HG03280 (cell line): ENCODE measurements at regions not wholly inside any gene's neighbourhood (a gene's known extent, or its start where the extent isn't known, plus 50 kb on each side); places are given as distances from the start of the nearest gene placed in this dataset.
"Not testable (repeated sequence)": the region's sequence is repeated elsewhere in the genome, so short reads cannot be mapped to it uniquely, and the experiment has no call there.

Experiments used
- ATAC-seq: cut with Tn5 transposase; IDR thresholded peaks from one replicate; pipeline ENCODE4 v1.9.1; 2021; ENCODE audit warnings: mild to moderate bottlenecking, moderate library complexity; ENCODE audit not compliant: unreplicated experiment

GRCh38 chr2:37802211-37802752 lies 122.8 kb upstream of the RMDN2 start:
- no peak for ATAC-seq

- no peak for ATAC-seq
These were observed 122.1 kb upstream of the RMDN2 start for GRCh38 chr2:37802899-37803379.

- ATAC-seq: not testable (repeated sequence)
These were observed 119.1 kb upstream of the RMDN2 start for GRCh38 chr2:37806004-37806403.

GRCh38 chr2:37809525-37809924 lies 115.6 kb upstream of the RMDN2 start:
- ATAC-seq: no peak

- ATAC-seq: no peak
These were observed 115.0 kb upstream of the RMDN2 start for GRCh38 chr2:37809931-37810570.

GRCh38 chr2:37812414-37812813 lies 112.7 kb upstream of the RMDN2 start:
- no peak for ATAC-seq

GRCh38 chr2:37812941-37813730 lies 112.0 kb upstream of the RMDN2 start:
- ATAC-seq: no peak

- ATAC-seq: no peak
These were observed 109.1 kb upstream of the RMDN2 start for GRCh38 chr2:37816036-37816435.

- no peak for ATAC-seq
These were observed 108.4 kb upstream of the RMDN2 start for GRCh38 chr2:37816686-37817085.

GRCh38 chr2:37819186-37819585 lies 105.9 kb upstream of the RMDN2 start:
- ATAC-seq: no peak

GRCh38 chr2:37820471-37820986 lies 104.6 kb upstream of the RMDN2 start:
- ATAC-seq: no peak

- no peak for ATAC-seq
These were observed 99.5 kb upstream of the RMDN2 start for GRCh38 chr2:37825586-37825985.

- ATAC-seq: no peak
These were observed 98.5 kb upstream of the RMDN2 start for GRCh38 chr2:37826611-37827010.

GRCh38 chr2:37827455-37827854 lies 97.6 kb upstream of the RMDN2 start:
- ATAC-seq: no peak

- no peak for ATAC-seq
These were observed 97.1 kb upstream of the RMDN2 start for GRCh38 chr2:37827911-37828511.

- ATAC-seq: no peak
These were observed 95.9 kb upstream of the RMDN2 start for GRCh38 chr2:37829202-37829601.

- ATAC-seq: no peak
These were observed 95.3 kb upstream of the RMDN2 start for GRCh38 chr2:37829616-37830395.

- ATAC-seq: no peak
These were observed 94.5 kb upstream of the RMDN2 start for GRCh38 chr2:37830636-37831035.

GRCh38 chr2:37831081-37831780 lies 93.9 kb upstream of the RMDN2 start:
- ATAC-seq: no peak

GRCh38 chr2:37832590-37833197 lies 92.4 kb upstream of the RMDN2 start:
- ATAC-seq: peak; percentile 64
